ENCODE measurements at regions not wholly inside any gene's neighbourhood (a gene's known extent, or its start where the extent isn't known, plus 50 kb on each side); places are given as distances from the start of the nearest gene placed in this dataset.
"Not testable (repeated sequence)": the region's sequence is repeated elsewhere in the genome, so short reads cannot be mapped to it uniquely, and the experiment has no call there.

- DNase-seq (ENCODE audit: low read depth): no peak
Measured at GRCh38 chr16:85239239-85239638, 127.0 kb upstream of the CIBAR2 start.

- DNase-seq (ENCODE audit: low read depth): no peak
Measured at GRCh38 chr16:85239871-85240270, 127.6 kb upstream of the CIBAR2 start.

- DNase-seq (ENCODE audit: low read depth): no peak
Measured at GRCh38 chr16:85240982-85241924, 129.0 kb upstream of the CIBAR2 start.

- no peak for DNase-seq (ENCODE audit: low read depth)
Measured at GRCh38 chr16:85242140-85242539, 129.9 kb upstream of the CIBAR2 start.

- no peak for DNase-seq (ENCODE audit: low read depth)
Measured at GRCh38 chr16:85243308-85243707, 131.0 kb upstream of the CIBAR2 start.

- DNase-seq (ENCODE audit: low read depth): not testable (repeated sequence)
Measured at GRCh38 chr16:85244452-85244851, 132.2 kb upstream of the CIBAR2 start.

GRCh38 chr16:85245307-85246172 lies 133.3 kb upstream of the CIBAR2 start:
- DNase-seq (ENCODE audit: low read depth): peak; percentile 73

- DNase-seq (ENCODE audit: low read depth): no peak
Measured at GRCh38 chr16:85246473-85246872, 134.2 kb upstream of the CIBAR2 start.

- DNase-seq (ENCODE audit: low read depth): no peak
Measured at GRCh38 chr16:85246973-85247372, 134.7 kb upstream of the CIBAR2 start.

GRCh38 chr16:85248342-85248741 lies 136.1 kb upstream of the CIBAR2 start:
- no peak for DNase-seq (ENCODE audit: low read depth)

- no peak for DNase-seq (ENCODE audit: low read depth)
Measured at GRCh38 chr16:85248857-85249256, 136.6 kb upstream of the CIBAR2 start.

GRCh38 chr16:85249418-85250146 lies 137.3 kb upstream of the CIBAR2 start:
- no peak for DNase-seq (ENCODE audit: low read depth)

- no peak for DNase-seq (ENCODE audit: low read depth)
Measured at GRCh38 chr16:85250147-85250463, 137.8 kb upstream of the CIBAR2 start.

- DNase-seq (ENCODE audit: low read depth): peak; percentile 8
Measured at GRCh38 chr16:85250609-85251223, 138.4 kb upstream of the CIBAR2 start.

GRCh38 chr16:85251225-85251760 lies 139.0 kb upstream of the CIBAR2 start:
- no peak for DNase-seq (ENCODE audit: low read depth)

- no peak for DNase-seq (ENCODE audit: low read depth)
Measured at GRCh38 chr16:85252014-85252413, 139.7 kb upstream of the CIBAR2 start.

- no peak for DNase-seq (ENCODE audit: low read depth)
Measured at GRCh38 chr16:85252461-85252860, 140.2 kb upstream of the CIBAR2 start.

- DNase-seq (ENCODE audit: low read depth): peak; percentile 40
Measured at GRCh38 chr16:85253084-85253941, 141.0 kb upstream of the CIBAR2 start.

- DNase-seq (ENCODE audit: low read depth): no peak
Measured at GRCh38 chr16:85254051-85254450, 141.8 kb upstream of the CIBAR2 start.

- DNase-seq (ENCODE audit: low read depth): no peak
Measured at GRCh38 chr16:85254921-85255320, 142.6 kb upstream of the CIBAR2 start.

GRCh38 chr16:85255777-85256176 lies 143.5 kb upstream of the CIBAR2 start:
- DNase-seq (ENCODE audit: low read depth): no peak
